Left ventricle myocardium inferior (tissue), 1 donor: ENCODE measurements at regions not wholly inside any gene's neighbourhood (a gene's known extent, or its start where the extent isn't known, plus 50 kb on each side); places are given as distances from the start of the nearest gene placed in this dataset.

Source experiments
- DNase-seq: peaks from one replicate; pipeline ENCODE4 v3.0.0-alpha.2; 2020
- H3K27ac ChIP-seq: fragments of 200-600 bp; replicated peaks from 2 replicates; pipeline ENCODE4 v1.8.0; 2021
- H3K27me3 ChIP-seq: fragments of 200-600 bp; 2 replicates; pipeline ENCODE4 v1.8.0; 2021; ENCODE audit warnings: low read depth
- H3K36me3 ChIP-seq: fragments of 200-600 bp; 2 replicates; pipeline ENCODE4 v1.8.0; 2021
- H3K4me1 ChIP-seq: fragments of 200-600 bp; 2 replicates; pipeline ENCODE4 v1.8.0; 2021
- H3K4me3 ChIP-seq: fragments of 200-600 bp; 2 replicates; pipeline ENCODE4 v1.8.0; 2021; ENCODE audit warnings: mild to moderate bottlenecking, moderate library complexity
- H3K9me3 ChIP-seq: fragments of 200-600 bp; replicated peaks from 2 replicates; pipeline ENCODE4 v1.8.0; 2021
- intact Hi-C: fragments of 100-400 bp; cut with micrococcal nuclease; formaldehyde crosslinking; loops from one replicate; pipeline ENCODE4 v1.11.0; 2022
- TF ChIP-seq, protein P1 (sequence below): fragments of 200-600 bp; IDR thresholded peaks from 2 replicates; pipeline ENCODE4 v1.8.0; 2021; ENCODE audit warnings: antibody characterized with exemption, mild to moderate bottlenecking, borderline replicate concordance
- donor health status: DM: no; HTN: yes; CAD: no; lungs with severe emphysema.

DNA sequence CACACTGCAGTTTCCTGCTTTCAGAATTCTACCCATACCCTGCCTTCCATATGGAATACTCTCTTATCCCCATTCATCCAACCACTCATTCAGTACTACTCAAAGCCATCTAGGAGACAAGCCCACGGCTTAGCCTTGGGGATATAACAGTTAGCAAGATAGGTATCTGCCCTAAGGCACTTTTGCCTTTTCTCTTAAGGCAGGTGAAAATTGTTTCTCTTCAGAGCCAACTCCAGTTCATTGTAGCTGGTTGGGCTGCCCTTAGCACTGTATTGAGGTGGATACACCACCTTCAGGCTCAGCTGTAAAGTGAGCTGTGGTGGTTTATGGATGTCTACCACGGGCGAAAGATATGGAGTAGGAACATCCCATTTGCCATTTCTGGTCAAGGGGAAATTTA, 729.7 kb upstream of the TBX3 start:
- Histone ChIP-seq H3K27me3 (peaks cover 21% of the 10 kb centered on the region), H3K4me1 (no peaks in the 10 kb centered on the region), H3K9me3 (peaks cover 7% of the 10 kb centered on the region), H3K4me3 (no peak overlapping the region), H3K27ac (no peak overlapping the region), H3K36me3 (no peaks in the 10 kb centered on the region)
- TF ChIP-seq, protein P1, sequence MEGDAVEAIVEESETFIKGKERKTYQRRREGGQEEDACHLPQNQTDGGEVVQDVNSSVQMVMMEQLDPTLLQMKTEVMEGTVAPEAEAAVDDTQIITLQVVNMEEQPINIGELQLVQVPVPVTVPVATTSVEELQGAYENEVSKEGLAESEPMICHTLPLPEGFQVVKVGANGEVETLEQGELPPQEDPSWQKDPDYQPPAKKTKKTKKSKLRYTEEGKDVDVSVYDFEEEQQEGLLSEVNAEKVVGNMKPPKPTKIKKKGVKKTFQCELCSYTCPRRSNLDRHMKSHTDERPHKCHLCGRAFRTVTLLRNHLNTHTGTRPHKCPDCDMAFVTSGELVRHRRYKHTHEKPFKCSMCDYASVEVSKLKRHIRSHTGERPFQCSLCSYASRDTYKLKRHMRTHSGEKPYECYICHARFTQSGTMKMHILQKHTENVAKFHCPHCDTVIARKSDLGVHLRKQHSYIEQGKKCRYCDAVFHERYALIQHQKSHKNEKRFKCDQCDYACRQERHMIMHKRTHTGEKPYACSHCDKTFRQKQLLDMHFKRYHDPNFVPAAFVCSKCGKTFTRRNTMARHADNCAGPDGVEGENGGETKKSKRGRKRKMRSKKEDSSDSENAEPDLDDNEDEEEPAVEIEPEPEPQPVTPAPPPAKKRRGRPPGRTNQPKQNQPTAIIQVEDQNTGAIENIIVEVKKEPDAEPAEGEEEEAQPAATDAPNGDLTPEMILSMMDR, result no peak
- intact Hi-C loops, result no loop called here
- no peak for DNase-seq

DNA sequence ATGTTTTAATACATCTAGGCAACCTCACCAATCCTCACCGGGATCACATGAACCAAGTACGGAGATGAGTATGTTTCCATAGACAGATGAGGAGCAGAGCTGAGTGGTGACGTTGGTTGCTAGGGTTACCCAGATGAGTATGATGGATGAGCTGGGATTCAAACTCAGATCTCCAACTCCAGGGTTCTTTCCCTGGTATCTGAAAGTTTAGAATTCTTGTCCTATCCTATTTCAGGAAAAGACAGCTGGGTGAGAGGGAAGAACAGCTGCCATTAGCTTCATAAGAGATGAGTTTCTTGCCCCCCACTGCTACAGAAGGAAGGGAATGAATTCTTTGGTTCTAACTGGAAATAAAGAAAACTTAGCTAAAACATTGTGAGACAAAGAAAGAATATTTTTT, 728.9 kb upstream of the TBX3 start:
- H3K9me3 ChIP-seq, result peaks cover 7% of the 10 kb centered on the region
- DNase-seq, result no peak
- TF ChIP-seq, protein P1, result no peak
- H3K27ac ChIP-seq, result no peak overlapping the region
- intact Hi-C loops, result no loop called here
- H3K4me1 ChIP-seq, result no peaks in the 10 kb centered on the region
- no peak overlapping the region for H3K4me3 ChIP-seq
- no peaks in the 10 kb centered on the region for H3K36me3 ChIP-seq
- peaks cover 24% of the 10 kb centered on the region for H3K27me3 ChIP-seq

DNA sequence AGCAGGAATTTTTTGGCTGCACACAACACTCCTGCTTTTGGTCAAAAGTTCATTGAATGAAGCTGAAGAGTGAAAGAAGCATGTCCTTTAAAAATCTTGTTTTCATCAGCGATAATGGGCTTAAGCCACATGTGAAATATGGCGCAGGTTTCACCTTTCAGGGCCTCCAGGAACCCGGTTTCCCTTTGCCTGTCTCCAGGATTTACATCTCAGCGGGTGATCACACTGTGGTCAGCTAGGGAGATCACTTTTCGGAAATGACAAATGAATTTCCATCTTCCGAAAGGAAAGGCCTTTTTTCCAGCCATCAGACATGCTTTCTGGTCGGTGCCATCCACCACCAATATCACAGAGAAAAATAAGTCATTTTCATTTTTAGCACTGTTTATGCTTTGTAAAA, 727.1 kb upstream of the TBX3 start:
- no peak for DNase-seq
- no peak overlapping the region for H3K4me3 ChIP-seq
- intact Hi-C loops, result no loop called here
- TF ChIP-seq, protein P1, result no peak
- no peaks in the 10 kb centered on the region for H3K36me3 ChIP-seq
- H3K27me3 ChIP-seq, result peaks cover 32% of the 10 kb centered on the region
- H3K4me1 ChIP-seq, result no peaks in the 10 kb centered on the region
- H3K27ac ChIP-seq, result no peak overlapping the region
- no peaks in the 10 kb centered on the region for H3K9me3 ChIP-seq

DNA sequence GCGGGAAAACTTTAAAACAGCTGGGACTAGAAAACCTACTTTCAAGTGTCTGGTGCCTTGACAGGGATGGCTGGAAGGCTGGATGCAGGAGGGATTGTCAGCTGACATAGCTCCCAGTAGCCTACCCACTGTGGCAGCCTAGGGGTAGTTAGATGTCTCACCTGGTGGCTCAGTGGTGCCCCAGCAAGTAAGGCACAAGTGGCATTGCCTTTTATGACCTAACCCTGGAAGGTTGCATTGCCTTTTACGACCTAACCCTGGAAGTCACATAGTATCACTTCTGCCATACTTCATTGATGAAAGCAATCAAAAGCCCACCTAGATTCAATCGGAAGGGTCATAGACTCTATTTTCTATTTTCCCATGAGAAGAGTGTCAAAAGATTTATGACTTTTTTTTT, 724.7 kb upstream of the TBX3 start:
- intact Hi-C loops, result no loop called here
- Histone ChIP-seq H3K27me3 (peaks cover 32% of the 10 kb centered on the region), H3K4me1 (peaks cover 12% of the 10 kb centered on the region), H3K36me3 (no peaks in the 10 kb centered on the region), H3K27ac (no peak overlapping the region), H3K9me3 (no peaks in the 10 kb centered on the region), H3K4me3 (no peak overlapping the region)
- TF ChIP-seq, protein P1, result no peak
- no peak for DNase-seq

DNA sequence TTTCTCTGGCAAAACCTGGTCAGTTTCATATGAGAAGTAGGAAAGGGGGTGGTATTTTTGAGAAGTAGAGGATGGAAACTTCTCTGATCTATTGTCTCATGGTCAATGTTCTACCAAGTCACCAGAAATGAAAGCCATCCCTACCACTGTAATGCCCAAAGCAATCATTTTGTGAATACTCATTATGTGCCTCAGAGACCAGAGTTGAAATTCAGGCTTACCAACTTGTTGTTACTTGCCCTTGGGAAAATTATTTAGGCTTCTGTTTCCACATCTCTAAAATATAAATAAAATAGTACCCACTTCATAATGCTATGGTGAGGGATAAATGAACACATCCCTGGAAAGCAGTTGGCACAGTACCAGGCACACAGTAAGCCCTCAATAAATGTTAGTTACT, 723.7 kb upstream of the TBX3 start:
- Histone ChIP-seq H3K4me1 (peaks cover 12% of the 10 kb centered on the region), H3K27me3 (peaks cover 32% of the 10 kb centered on the region), H3K27ac (no peak overlapping the region), H3K9me3 (no peaks in the 10 kb centered on the region), H3K36me3 (no peaks in the 10 kb centered on the region), H3K4me3 (no peak overlapping the region)
- TF ChIP-seq, protein P1, result no peak
- DNase-seq, result no peak
- intact Hi-C loops, result no loop called here

DNA sequence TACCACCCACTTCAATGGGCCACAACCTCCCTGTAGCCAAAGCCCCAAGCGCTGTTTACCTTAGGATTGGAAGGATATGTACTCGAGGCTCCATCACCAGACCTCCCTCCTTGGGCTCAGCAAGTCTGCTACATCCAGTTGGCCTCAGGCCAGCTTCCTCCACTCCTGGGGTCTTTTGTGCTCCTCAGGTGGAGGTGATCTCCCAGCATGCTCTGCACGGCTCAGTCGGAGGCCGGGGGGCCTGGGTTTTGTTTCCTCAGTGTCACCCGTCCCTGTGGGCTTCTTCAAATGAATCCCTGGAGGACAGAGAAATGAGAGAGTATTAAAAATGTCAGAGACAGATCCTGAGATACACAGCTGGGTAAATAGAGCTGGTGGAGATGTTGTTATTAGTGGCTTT, 723.1 kb upstream of the TBX3 start:
- TF ChIP-seq, protein P1, result no peak

More for the DNA sequence above, 723.1 kb upstream of the TBX3 start:
- no peak for DNase-seq
- no peaks in the 10 kb centered on the region for H3K9me3 ChIP-seq
- no peak overlapping the region for H3K4me3 ChIP-seq
- H3K27ac ChIP-seq, result no peak overlapping the region
- H3K4me1 ChIP-seq, result peaks cover 12% of the 10 kb centered on the region
- H3K36me3 ChIP-seq, result no peaks in the 10 kb centered on the region
- intact Hi-C loops, result no loop called here
- peaks cover 28% of the 10 kb centered on the region for H3K27me3 ChIP-seq
